ENCODE measurements at regions not wholly inside any gene's neighbourhood (a gene's known extent, or its start where the extent isn't known, plus 50 kb on each side); places are given as distances from the start of the nearest gene placed in this dataset.
A peak's percentile ranks its signal among the peaks of the same experiment; 100 is the strongest.
"Not testable (repeated sequence)": the region's sequence is repeated elsewhere in the genome, so short reads cannot be mapped to it uniquely, and the experiment has no call there.

DNA sequence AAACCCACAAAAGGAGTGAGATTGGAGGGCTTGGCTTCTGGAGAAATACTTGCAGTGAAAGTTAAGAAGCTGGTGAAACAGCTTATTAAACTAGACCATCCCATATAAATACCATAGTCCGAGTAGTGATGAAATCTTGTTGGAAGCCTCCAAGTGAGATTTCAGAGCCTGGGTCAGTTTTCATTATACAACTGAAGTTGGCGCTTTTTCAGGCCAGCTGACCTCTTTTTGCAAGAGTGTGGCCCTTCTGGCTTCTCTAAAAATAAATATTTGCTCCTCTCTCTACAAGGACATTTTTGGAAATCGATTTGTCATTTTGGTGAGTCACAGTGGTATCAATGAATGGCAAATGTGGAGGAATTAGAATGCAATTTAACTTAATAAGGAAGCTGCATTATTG is 51.2 kb upstream of the THRB start:
- DNase-seq (ENCODE audit: low read depth, low spot score): no peak
- in situ Hi-C loops (cut with HindIII; ENCODE audit: low pct_unique_long_range_greater_than_20kb, low sequenced_read_pairs): no loop called here

DNA sequence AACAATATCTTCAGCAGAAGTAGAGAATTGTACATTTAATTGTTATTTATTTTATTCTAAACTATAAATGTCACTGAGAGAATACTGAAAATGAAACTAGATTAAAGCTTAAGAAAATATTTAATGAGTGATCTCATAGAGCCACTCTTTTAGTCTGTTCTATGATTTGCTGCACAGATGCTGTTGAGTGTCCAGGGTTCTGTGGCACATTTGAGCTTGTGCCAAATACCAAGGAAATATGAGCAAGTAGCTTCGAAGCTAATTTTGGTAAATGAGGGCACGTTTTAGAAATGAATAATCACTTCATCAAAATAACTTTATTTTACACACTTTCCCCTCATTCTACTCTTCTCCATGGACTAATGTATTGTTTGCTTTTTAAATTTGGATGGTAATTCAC is 53.6 kb upstream of the THRB start:
- in situ Hi-C loops (cut with HindIII; ENCODE audit: low pct_unique_long_range_greater_than_20kb, low sequenced_read_pairs): no loop called here
- no peak for DNase-seq (ENCODE audit: low read depth, low spot score)

DNA sequence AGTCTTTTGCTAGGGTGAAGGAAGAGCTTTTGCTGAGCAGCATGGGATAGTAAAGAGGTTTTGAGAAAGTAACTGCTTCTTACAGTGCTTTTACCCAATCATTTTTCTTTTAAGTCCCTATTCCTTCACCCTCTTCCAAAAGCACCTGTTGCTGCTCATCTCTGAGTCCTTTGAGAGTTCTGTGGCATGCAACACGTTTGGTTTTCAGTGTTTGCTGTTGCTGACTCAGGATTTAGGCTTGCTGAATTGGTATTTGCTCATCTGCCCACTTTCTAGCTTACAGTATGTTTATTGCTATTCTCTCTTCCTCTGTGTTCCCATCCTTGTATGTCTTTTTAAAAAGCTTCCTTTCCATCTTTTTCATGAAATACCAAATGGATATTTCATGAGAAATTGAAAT is 55.9 kb upstream of the THRB start:
- DNase-seq (ENCODE audit: low read depth, low spot score): no peak
- in situ Hi-C loops (cut with HindIII; ENCODE audit: low pct_unique_long_range_greater_than_20kb, low sequenced_read_pairs): no loop called here

DNA sequence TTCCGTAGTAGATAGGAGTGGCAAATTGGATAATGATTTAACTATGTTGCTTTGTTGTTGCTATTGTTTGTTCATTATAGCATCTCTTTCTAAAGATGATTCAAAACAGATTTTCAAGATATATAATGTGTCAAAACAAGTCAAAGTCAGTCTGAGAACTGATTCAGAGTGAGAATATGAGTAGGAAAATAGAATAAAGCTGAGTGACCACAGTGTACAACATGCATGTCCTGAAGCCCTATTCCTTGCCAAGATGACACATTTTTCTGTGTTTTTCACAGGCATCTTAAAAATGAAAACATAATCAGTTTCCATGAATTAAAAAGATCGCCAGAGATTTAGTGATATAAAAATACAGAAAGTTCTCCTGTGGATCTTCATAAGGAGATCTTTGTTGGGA is 57.0 kb upstream of the THRB start:
- in situ Hi-C loops (cut with HindIII; ENCODE audit: low pct_unique_long_range_greater_than_20kb, low sequenced_read_pairs): no loop called here
- no peak for DNase-seq (ENCODE audit: low read depth, low spot score)

DNA sequence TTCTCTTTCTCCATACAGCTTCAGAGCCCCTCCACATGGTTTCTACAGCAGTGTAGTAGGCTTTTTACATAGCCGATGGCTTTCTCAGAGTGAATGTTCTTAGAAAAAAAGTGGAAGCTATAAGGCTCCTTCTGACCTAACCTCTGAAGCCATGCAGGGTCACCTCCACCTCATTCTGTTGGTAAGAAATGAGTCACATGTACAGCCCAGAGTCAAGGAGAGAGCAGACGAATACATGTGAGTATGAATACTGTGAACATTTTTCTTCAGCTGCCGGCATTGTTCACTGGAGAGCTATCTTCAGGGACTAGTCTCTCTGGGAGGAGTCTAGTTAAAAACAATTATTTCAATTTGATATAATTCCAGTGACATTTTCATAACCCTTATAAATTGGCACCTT is 68.2 kb upstream of the THRB start:
- in situ Hi-C loops (cut with HindIII; ENCODE audit: low pct_unique_long_range_greater_than_20kb, low sequenced_read_pairs): no loop called here
- DNase-seq (ENCODE audit: low read depth, low spot score): no peak

DNA sequence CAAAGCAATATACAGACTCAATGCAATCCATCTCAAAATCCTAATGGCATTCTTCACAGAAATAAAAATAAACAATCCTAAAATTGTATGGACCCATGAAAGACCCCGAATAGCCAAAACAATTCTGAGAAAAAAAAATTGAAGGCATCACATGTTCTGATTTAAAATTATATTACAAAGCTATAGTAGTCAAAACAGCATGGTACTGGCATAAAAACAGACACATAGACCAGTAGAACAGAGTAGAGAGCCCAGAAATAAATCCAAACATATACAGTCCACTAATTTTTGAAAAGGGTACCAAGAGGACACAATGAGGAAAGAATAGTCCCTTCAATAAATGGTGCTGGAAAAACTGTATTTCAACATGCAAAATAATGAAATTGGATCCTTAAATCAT is 70.4 kb upstream of the THRB start:
- DNase-seq (ENCODE audit: low read depth, low spot score): no peak

DNA sequence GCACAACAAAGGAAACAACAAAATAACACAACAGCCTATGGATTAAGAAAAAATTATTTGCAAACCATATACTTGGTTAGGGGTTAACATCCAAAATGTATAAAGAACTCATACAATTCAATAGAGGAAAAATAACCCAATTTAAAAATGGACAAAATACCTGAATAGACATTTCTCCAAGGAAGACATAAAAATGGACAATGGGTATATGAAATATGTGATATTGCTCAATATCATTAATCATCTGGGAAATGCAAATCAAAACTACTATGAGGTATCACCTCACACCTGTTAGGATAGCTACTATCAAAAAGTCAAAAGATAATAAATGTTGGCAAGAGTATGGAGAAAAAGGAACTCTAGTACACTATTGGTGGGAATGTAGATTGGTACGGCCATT is 71.0 kb upstream of the THRB start:
- in situ Hi-C loops (cut with HindIII; ENCODE audit: low pct_unique_long_range_greater_than_20kb, low sequenced_read_pairs): no loop called here
- DNase-seq (ENCODE audit: low read depth, low spot score): no peak

More for the DNA sequence above, 70.4 kb upstream of the THRB start:
- in situ Hi-C loops (cut with HindIII; ENCODE audit: low pct_unique_long_range_greater_than_20kb, low sequenced_read_pairs): no loop called here

DNA sequence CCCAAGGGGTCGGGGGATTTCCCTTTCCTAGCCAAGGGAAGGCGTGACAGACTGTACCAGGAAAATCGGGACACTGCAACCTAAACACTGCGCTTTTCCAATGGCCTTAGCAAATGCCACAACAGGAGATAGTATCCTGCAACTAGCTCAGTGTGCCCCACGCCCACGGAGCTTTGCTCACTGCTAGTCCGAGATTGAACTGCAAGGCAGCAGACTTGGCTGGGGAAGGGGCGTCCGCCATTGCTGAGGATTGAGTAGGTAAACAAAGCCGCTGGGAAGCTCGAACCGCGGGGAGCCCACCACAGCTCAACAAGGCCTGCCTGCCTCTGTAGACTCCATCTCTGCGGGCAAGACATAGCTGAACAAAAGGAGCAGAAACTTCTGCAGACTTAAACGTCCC is 72.3 kb upstream of the THRB start:
- no peak for DNase-seq (ENCODE audit: low read depth, low spot score)
- in situ Hi-C loops (cut with HindIII; ENCODE audit: low pct_unique_long_range_greater_than_20kb, low sequenced_read_pairs): no loop called here

DNA sequence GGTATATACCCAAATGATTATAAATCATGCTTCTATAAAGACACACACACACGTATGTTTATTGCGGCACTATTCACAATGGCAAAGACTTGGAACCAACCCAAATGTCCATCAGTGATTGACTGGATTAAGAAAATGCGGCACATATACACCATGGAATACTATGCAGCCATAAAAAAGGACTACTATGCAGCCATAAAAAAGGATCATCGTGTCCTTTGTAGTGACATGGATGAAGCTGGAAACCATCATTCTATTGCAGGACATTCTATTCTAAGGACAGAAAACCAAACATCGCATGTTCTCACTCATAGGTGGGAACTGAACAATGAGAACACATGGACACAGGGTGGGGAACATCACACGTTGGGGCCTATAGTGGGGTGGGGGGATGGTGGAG is 77.8 kb upstream of the THRB start:
- in situ Hi-C loops (cut with HindIII; ENCODE audit: low pct_unique_long_range_greater_than_20kb, low sequenced_read_pairs); DNase-seq (ENCODE audit: low read depth, low spot score): not testable (repeated sequence)

DNA sequence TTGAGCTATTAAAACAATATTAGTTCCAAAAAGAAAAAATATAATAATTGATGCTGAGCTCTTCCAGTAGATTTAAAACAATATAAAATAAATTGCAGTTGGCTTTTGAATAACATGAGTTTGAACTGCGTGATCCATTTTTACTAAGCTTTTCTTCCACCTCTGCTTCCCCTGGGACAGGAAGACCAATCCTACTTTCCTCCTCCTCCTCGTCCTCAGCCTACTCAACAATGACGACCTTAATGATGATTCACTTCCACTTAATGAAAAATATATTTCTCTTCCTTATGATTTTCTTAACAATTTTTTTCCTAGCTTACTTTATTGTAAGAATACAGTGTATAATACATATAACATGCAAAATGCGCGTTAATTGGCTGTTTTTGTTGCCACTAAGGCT is 78.9 kb upstream of the THRB start:
- in situ Hi-C loops (cut with HindIII; ENCODE audit: low pct_unique_long_range_greater_than_20kb, low sequenced_read_pairs): no loop called here

DNA sequence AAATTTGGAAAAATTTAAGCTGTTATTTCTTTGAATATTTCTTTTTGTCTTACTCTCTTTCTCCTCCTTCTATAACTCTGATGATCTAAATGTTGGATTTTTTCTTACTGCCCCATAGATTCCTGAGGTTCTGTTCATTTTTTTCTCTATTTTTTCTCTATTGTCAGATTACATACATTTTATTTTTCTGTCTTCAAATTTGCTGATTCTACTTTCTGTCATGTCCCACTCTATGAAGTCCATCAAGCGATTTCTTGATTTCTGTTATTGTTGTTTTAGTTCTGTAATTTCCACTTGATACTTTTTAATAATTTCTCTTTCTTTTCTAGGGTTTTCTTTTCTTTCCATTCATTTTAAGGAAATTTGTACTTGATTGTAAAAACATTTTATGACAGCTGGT is 83.7 kb upstream of the THRB start:
- DNase-seq (ENCODE audit: low read depth, low spot score): no peak
- in situ Hi-C loops (cut with HindIII; ENCODE audit: low pct_unique_long_range_greater_than_20kb, low sequenced_read_pairs): no loop called here

More for the DNA sequence above, 78.9 kb upstream of the THRB start:
- DNase-seq (ENCODE audit: low read depth, low spot score): no peak

DNA sequence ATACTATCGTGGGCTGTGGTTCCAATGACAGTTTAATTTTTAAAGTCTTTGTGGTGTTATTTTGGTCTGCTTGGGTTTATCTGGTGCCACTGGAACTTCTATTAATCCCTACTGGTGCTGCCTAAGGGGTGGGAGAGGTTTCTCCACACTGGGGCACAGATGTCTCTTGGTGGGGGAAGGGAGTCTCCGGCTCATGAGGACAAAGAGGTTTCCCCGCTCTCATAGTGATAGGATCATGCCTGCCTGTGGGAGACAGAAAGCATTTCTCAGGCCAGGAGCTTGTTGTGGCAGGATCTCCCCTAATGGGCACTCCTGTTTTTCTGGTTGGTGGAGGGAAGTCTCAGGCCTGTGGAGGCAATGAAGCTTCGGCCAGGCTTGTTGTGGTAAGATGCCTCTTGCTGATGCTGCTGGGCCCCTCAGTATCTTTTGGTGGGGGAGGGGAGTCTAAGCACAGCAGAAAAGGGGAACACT is 84.3 kb upstream of the THRB start:
- in situ Hi-C loops (cut with HindIII; ENCODE audit: low pct_unique_long_range_greater_than_20kb, low sequenced_read_pairs): no loop called here
- no peak for DNase-seq (ENCODE audit: low read depth, low spot score)

DNA sequence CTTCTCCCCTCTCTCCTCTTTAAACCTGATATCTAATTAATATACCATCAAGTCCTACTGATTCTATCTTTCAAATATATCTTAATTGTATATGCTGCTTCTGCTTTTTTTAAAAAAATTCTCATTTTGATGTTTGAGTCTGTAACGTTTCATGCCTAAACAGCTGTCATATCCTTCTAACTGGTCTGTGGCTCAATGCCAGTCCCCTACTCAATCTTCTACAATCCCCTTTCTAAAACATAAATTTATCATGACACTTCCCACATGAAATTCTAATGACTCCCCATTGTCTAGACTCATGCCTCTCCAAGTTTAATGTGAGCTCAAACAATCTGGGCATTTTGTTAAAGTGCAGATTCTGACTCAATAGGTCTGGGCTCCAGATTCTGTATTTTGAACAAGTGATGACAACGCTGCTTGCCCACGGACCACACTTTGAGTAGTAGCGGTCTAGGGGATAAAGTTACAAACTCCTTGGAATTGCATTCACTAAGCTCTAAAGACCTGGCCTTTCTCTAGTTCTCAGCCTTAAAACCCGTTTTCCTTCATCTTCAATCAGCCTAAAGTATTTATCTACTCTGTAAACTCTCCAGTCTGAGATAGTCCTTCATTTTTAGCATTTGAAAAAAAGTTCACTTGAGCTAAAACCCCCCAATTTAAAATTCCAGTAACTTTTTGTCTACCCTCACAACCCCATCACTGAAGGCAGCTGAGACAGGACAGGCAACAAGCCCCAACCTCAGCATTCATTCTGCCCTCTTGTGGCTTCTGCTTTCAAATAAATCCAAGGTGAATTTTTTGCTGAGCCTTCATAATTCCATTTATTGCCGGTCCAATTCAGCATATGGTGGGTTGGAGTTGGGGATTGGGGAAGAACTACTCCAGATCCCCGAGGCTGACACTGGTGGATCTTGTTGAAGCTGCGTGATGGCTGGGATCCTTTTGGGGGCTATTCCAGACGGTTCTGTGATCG is 88.1 kb upstream of the THRB start:
- DNase-seq (ENCODE audit: low read depth, low spot score): peak; percentile 44
- in situ Hi-C loops (cut with HindIII; ENCODE audit: low pct_unique_long_range_greater_than_20kb, low sequenced_read_pairs): no loop called here

DNA sequence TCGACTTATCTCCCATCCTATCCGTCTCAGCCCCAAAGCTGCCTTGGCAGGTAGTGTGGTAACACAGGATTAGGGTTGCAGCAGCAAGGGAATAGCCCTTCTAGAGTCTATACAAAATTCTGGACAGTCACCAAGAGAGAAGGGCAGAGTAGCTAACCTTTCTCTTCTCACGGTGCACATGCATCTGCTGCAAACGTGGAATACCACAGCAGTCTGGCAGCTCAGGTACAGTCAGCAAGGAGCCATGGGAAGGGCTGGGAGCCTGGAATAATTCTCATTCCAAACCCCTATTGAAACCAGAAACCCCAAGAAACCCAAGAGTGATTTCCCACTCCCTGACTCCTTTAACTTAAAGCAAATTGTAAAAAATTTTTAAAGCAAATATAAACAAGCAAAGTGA is 92.3 kb upstream of the THRB start:
- in situ Hi-C loops (cut with HindIII; ENCODE audit: low pct_unique_long_range_greater_than_20kb, low sequenced_read_pairs): no loop called here
- no peak for DNase-seq (ENCODE audit: low read depth, low spot score)

DNA sequence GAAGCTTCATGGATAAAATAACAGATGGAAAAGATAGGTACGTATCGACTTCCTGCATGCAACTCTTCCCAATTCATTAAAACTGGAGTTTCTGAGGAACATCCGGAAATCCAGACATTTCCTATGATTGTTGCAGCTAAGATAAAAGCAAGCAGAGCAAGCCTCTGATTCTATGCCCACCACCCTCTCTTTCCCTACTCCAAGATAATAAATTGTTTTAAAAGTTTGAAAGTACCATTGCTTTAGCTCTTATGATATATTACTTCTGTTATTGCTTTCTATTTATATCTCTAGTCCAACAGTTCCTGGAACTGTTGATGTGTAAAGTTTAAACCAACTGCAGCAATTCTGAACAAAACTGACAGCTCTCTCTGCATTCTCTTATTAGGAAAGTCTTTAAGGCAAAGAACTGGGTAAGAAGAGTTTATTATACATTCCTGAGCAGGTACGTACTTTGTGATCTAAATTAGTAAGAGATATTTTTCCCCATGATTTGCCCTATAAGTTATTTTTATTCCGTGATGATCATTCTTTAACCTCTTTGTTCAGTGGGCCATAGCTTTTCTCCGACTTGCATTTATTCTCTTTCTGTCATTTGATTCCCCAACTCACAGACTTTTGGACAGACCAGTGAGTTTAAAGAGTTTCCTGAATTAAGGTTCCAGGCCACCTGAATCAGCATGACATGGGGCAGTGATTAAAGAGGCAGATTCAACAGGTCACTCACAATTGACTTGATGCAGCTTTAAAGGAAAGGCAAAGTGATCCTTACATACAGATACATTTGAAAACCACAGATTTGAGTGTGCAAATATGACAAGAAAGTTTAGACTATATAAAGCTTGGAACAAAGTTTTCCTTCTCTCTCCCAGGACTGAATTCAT is 94.2 kb upstream of the THRB start:
- no peak for DNase-seq (ENCODE audit: low read depth, low spot score)
- in situ Hi-C loops (cut with HindIII; ENCODE audit: low pct_unique_long_range_greater_than_20kb, low sequenced_read_pairs): no loop called here

DNA sequence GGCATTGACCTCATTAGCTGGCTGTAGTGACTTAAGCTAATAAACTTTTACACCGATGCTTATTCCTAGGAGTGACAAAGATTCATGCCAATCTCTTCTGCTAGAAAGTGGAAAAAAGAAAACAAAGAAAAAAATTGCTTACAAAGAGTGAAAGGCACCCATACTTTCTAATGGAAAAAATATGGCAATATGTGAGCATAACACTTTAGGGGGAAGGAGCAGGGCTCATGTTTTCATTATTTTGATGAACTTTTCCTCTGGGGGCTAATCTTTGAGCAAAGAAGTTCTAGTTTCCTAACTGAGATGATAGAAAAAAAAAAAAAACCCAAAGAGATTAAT is 94.8 kb upstream of the THRB start:
- in situ Hi-C loops (cut with HindIII; ENCODE audit: low pct_unique_long_range_greater_than_20kb, low sequenced_read_pairs): no loop called here
- DNase-seq (ENCODE audit: low read depth, low spot score): no peak

DNA sequence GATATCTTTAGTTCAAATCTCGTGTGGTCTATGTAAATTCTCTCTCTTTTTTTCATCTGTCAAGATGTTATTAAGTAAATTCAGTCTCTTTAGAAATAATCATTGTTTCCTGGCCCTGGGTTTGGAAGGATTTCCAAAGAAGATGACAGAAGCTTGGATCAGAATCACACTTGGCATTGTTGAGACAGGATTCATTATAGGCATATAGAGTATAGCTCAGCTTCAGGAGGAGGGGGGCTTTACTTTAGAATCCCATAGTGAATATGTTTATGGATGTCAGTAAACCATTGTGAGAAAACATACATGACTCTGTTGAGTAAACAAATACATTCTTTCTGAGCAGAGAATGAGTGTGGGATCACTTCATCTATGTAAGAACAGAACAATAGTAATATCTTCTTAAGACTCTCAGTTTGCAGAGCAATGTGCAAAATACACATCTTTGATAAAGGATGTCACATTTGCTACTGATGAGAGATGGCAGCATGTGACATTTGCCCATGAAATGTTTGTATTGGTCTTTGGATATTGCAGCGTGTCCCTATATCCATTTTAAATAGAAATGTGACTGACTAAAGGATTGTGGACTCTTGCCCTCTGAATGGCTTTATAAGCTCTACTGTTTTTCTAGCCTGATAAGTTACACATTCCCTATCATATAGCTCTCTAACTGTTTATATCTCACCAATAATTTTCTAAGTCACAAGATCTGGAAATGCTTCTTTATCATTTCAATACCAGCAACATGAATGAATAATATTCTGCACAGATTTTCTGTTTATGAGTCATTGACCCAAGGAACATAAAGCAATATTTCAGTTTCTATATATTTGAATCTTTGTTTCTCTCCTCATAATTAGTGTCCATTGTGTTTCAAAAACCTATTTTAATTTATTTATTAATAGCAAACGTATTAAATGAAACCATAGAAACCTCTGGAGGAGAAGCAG is 95.6 kb upstream of the THRB start:
- in situ Hi-C loops (cut with HindIII; ENCODE audit: low pct_unique_long_range_greater_than_20kb, low sequenced_read_pairs): no loop called here
- no peak for DNase-seq (ENCODE audit: low read depth, low spot score)

DNA sequence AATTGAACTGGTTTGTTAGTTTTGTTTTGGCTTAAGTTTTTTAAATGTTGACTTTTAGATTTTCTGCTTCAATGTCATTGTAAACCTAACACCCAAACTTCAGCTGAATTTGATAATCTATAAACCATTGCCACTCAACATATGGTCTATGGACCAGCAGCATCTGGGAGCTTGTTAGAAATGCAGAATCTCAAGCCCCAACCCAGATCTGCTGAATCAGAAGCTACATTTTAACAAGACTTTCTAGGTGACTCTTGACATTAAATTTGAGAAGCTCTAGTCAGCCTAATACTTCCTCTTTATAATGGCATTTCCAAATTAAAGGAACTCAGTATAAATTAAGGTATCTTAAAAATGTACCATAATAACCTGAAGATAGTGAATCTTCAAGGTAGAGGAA is 96.5 kb upstream of the THRB start:
- no peak for DNase-seq (ENCODE audit: low read depth, low spot score)
- in situ Hi-C loops (cut with HindIII; ENCODE audit: low pct_unique_long_range_greater_than_20kb, low sequenced_read_pairs): no loop called here

All from SK-MEL-5 (cell line).